Upper lobe of right lung (tissue), 1 donor: ENCODE measurements at regions not wholly inside any gene's neighbourhood (a gene's known extent, or its start where the extent isn't known, plus 50 kb on each side); places are given as distances from the start of the nearest gene placed in this dataset.
A peak's percentile ranks its signal among the peaks of the same experiment; 100 is the strongest.

Source experiments
- ATAC-seq: fragments of 200-7000 bp; cut with Tn5 transposase; one replicate; pipeline ENCODE4 v1.9.1; 2020; ENCODE audit warnings: mild to moderate bottlenecking, moderate library complexity
- DNase-seq: peaks from one replicate; pipeline ENCODE4 v3.0.0-alpha.2; 2020
- H3K27ac ChIP-seq: fragments of 200-600 bp; one replicate; pipeline ENCODE4 v1.8.0; 2022
- H3K27me3 ChIP-seq: fragments of 200-600 bp; one replicate; pipeline ENCODE4 v1.8.0; 2022; ENCODE audit warnings: mild to moderate bottlenecking
- H3K36me3 ChIP-seq: fragments of 200-600 bp; one replicate; pipeline ENCODE4 v1.8.0; 2022
- H3K4me1 ChIP-seq: fragments of 200-600 bp; one replicate; pipeline ENCODE4 v1.8.0; 2022
- H3K4me3 ChIP-seq: fragments of 200-600 bp; one replicate; pipeline ENCODE4 v1.8.0; 2022; ENCODE audit warnings: mild to moderate bottlenecking
- H3K9me3 ChIP-seq: fragments of 200-600 bp; one replicate; pipeline ENCODE4 v1.8.0; 2022
- intact Hi-C: fragments of 100-400 bp; cut with DNase I; formaldehyde crosslinking; loops from one replicate; pipeline ENCODE4 v1.11.0; 2022
- TF ChIP-seq, protein P1 (sequence below): fragments of 200-600 bp; IDR thresholded peaks from one replicate; pipeline ENCODE4 v1.8.0; 2022; ENCODE audit warnings: antibody characterized with exemption
- donor health status: DM: no; HTN: yes; CAD: no; lungs with severe emphysema.

DNA sequence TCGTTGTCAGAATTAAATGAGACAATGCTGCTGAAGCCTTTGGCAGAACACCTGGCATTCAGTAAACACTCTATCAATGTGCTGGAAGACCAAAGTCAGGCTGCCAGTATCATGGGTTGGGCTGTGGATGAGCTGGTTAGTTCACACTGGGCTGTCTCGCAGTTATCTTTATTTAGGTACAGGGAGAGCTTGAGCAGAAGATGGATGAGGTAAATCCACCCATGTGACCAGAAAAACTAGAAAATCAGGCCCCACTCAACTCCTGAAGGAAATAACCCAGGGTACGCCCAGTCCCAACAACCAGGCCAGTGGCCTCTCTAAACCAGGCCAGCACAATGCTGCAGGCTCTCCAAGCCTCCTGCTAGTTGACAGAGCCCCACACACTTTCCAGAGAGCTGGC is 330.3 kb downstream of the TNS1 start:
- Histone ChIP-seq H3K4me3 (no peak overlapping the region), H3K27ac (no peak overlapping the region), H3K4me1 (no peaks in the 10 kb centered on the region), H3K9me3 (no peaks in the 10 kb centered on the region), H3K36me3 (no peaks in the 10 kb centered on the region), H3K27me3 (no peaks in the 10 kb centered on the region)
- TF ChIP-seq, protein P1, sequence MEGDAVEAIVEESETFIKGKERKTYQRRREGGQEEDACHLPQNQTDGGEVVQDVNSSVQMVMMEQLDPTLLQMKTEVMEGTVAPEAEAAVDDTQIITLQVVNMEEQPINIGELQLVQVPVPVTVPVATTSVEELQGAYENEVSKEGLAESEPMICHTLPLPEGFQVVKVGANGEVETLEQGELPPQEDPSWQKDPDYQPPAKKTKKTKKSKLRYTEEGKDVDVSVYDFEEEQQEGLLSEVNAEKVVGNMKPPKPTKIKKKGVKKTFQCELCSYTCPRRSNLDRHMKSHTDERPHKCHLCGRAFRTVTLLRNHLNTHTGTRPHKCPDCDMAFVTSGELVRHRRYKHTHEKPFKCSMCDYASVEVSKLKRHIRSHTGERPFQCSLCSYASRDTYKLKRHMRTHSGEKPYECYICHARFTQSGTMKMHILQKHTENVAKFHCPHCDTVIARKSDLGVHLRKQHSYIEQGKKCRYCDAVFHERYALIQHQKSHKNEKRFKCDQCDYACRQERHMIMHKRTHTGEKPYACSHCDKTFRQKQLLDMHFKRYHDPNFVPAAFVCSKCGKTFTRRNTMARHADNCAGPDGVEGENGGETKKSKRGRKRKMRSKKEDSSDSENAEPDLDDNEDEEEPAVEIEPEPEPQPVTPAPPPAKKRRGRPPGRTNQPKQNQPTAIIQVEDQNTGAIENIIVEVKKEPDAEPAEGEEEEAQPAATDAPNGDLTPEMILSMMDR = no peak
- intact Hi-C loops = no loop called here
- no peak for DNase-seq
- ATAC-seq = peak; percentile 59

DNA sequence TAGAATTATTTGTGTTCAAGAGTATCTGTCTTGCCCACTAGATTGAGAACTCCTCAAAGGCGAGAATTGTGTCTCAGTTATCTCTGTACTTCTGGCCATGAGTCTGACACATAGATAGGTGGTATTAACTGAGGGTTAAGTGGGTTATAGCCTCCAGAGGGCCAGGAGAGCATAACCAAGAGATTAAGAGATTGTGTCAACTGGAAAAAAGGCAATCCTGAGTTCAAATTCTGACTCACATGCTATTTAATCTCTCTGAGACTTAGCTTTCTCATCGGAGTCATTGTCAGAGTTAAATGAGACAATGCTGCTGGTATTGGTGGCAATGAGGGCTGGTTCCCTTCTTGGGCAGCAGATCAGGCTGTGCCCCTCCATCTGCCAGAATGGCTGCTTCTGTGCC is 330.9 kb downstream of the TNS1 start:
- Histone ChIP-seq H3K27ac (no peak overlapping the region), H3K9me3 (no peaks in the 10 kb centered on the region), H3K4me1 (peaks cover 2% of the 10 kb centered on the region), H3K36me3 (no peaks in the 10 kb centered on the region), H3K4me3 (no peak overlapping the region), H3K27me3 (no peaks in the 10 kb centered on the region)
- TF ChIP-seq, protein P1 = no peak
- DNase-seq = no peak
- intact Hi-C loops = no loop called here
- no peak for ATAC-seq

DNA sequence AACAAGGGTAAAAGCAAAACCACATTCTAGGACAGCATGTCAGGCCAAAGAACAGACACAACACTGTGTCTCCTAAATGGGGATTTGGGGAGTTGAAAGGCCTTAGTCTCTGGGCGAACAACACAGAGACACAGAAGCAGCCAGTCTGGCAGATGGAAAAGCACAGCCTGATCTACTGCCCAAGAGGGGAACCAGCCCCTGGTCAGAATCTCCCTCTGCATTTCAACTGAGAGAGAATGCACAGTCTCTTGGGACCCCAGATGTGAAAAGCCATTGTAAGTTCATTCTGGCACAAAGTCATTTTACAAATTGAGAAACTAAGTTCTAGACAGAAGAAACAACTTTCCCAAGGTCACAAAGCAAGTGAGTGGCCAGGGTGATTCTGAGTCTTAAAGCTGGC is 331.7 kb downstream of the TNS1 start:
- intact Hi-C loops = no loop called here
- Histone ChIP-seq H3K27me3 (no peaks in the 10 kb centered on the region), H3K36me3 (no peaks in the 10 kb centered on the region), H3K27ac (no peak overlapping the region), H3K4me3 (no peak overlapping the region), H3K4me1 (peaks cover 6% of the 10 kb centered on the region), H3K9me3 (no peaks in the 10 kb centered on the region)
- no peak for ATAC-seq
- no peak for DNase-seq
- TF ChIP-seq, protein P1 = no peak

DNA sequence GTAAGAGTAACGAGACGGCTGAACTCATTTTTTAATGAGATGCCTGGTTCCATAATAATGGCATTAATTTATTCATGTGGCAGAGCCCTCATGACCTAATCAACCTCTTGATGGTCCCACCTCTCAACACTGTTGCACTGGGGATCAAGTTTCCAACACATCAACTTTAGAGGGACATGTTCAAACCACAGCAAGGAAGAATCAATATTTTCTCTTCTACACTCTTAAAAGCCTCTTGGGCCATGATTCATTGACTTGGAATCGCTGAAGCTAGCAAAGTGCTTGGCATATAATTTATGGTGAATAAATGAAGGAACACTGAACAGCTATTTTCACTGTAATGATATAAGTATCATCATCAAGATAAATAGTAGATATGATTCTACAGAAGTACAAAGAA is 333.0 kb downstream of the TNS1 start:
- Histone ChIP-seq H3K4me1 (peaks cover 6% of the 10 kb centered on the region), H3K36me3 (no peaks in the 10 kb centered on the region), H3K9me3 (no peaks in the 10 kb centered on the region), H3K27ac (no peak overlapping the region), H3K4me3 (no peak overlapping the region), H3K27me3 (no peaks in the 10 kb centered on the region)
- ATAC-seq (no peak), DNase-seq (no peak)
- intact Hi-C loops = no loop called here
- TF ChIP-seq, protein P1 = no peak

DNA sequence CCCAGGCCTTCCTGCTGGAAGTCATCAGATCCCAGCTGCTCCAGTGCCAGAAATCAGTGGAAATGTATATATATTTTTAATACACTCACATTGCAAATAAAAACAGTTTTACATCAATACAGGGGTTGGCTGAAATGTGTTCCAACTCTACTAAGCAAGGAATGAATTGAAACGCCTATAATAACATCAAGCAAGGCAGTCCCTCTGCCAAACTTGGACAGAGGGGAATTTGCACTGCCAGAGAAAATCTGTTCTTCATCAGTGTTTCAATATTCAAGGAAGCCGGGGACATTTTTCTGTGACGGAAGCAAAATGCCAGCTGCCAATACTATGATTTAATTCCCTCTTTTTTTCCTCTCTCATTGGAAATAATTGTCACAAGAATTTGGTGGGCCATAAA is 335.3 kb downstream of the TNS1 start:
- DNase-seq = no peak
- H3K27ac ChIP-seq = no peak overlapping the region

DNA sequence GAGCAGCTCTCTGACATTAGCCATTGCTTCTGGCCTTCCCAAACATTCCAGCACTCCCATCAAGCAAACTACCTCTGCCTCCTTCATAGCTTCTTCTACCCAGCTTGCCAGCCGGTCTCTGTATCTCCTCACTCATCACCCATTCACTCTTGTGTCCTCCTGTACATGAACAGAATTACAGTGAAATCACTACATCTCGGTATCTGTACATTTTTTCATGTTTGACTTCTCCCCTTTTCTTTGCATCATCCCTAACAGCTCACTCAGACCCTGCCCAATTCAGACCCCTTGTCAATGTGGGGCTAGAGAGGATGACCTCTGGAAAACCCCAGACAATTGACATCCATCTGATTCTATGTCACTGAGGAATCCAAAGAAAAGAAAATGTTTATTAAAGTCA is 335.8 kb downstream of the TNS1 start:
- DNase-seq (no peak), ATAC-seq (no peak)
- no peak overlapping the region for H3K4me3 ChIP-seq
- no peaks in the 10 kb centered on the region for H3K9me3 ChIP-seq
- no peak overlapping the region for H3K27ac ChIP-seq
- TF ChIP-seq, protein P1 = no peak
- peaks cover 6% of the 10 kb centered on the region for H3K4me1 ChIP-seq
- H3K36me3 ChIP-seq = no peaks in the 10 kb centered on the region
- intact Hi-C loops = no loop called here
- no peaks in the 10 kb centered on the region for H3K27me3 ChIP-seq

More for the DNA sequence above, 335.3 kb downstream of the TNS1 start:
- peaks cover 6% of the 10 kb centered on the region for H3K4me1 ChIP-seq
- TF ChIP-seq, protein P1 = no peak
- no peaks in the 10 kb centered on the region for H3K27me3 ChIP-seq
- H3K36me3 ChIP-seq = no peaks in the 10 kb centered on the region
- no peak overlapping the region for H3K4me3 ChIP-seq
- H3K9me3 ChIP-seq = no peaks in the 10 kb centered on the region
- intact Hi-C loops = no loop called here
- ATAC-seq = no peak
